ENCODE measurements at regions not wholly inside any gene's neighbourhood (a gene's known extent, or its start where the extent isn't known, plus 50 kb on each side); places are given as distances from the start of the nearest gene placed in this dataset.

DNA sequence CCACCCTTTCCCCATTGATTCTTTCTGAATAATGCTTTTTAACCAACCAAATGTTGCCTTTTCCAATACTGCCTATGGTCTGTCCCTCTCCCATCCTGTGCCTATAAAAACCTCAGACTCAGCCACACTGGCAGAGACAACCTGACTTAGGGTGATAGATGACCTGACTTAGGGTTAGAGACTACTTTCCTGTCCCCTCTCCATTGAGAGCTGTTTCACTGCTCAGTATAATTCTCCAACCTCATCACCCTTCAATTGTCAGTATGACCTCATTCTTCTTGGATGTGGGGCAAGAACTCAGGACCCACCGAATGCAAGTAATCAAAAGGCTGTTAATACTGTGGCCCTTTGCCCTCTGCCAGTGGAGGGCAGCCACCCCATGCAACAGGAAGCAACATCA lies 182.3 kb upstream of the STK17B start:
- H3K4me3 ChIP-seq = no peak overlapping the region
- H3K27me3 ChIP-seq (ENCODE audit: insufficient read depth) = peaks cover 10% of the 10 kb centered on the region
- H3K27ac Mint-ChIP-seq = no peak overlapping the region
- TF ChIP-seq, protein P1, sequence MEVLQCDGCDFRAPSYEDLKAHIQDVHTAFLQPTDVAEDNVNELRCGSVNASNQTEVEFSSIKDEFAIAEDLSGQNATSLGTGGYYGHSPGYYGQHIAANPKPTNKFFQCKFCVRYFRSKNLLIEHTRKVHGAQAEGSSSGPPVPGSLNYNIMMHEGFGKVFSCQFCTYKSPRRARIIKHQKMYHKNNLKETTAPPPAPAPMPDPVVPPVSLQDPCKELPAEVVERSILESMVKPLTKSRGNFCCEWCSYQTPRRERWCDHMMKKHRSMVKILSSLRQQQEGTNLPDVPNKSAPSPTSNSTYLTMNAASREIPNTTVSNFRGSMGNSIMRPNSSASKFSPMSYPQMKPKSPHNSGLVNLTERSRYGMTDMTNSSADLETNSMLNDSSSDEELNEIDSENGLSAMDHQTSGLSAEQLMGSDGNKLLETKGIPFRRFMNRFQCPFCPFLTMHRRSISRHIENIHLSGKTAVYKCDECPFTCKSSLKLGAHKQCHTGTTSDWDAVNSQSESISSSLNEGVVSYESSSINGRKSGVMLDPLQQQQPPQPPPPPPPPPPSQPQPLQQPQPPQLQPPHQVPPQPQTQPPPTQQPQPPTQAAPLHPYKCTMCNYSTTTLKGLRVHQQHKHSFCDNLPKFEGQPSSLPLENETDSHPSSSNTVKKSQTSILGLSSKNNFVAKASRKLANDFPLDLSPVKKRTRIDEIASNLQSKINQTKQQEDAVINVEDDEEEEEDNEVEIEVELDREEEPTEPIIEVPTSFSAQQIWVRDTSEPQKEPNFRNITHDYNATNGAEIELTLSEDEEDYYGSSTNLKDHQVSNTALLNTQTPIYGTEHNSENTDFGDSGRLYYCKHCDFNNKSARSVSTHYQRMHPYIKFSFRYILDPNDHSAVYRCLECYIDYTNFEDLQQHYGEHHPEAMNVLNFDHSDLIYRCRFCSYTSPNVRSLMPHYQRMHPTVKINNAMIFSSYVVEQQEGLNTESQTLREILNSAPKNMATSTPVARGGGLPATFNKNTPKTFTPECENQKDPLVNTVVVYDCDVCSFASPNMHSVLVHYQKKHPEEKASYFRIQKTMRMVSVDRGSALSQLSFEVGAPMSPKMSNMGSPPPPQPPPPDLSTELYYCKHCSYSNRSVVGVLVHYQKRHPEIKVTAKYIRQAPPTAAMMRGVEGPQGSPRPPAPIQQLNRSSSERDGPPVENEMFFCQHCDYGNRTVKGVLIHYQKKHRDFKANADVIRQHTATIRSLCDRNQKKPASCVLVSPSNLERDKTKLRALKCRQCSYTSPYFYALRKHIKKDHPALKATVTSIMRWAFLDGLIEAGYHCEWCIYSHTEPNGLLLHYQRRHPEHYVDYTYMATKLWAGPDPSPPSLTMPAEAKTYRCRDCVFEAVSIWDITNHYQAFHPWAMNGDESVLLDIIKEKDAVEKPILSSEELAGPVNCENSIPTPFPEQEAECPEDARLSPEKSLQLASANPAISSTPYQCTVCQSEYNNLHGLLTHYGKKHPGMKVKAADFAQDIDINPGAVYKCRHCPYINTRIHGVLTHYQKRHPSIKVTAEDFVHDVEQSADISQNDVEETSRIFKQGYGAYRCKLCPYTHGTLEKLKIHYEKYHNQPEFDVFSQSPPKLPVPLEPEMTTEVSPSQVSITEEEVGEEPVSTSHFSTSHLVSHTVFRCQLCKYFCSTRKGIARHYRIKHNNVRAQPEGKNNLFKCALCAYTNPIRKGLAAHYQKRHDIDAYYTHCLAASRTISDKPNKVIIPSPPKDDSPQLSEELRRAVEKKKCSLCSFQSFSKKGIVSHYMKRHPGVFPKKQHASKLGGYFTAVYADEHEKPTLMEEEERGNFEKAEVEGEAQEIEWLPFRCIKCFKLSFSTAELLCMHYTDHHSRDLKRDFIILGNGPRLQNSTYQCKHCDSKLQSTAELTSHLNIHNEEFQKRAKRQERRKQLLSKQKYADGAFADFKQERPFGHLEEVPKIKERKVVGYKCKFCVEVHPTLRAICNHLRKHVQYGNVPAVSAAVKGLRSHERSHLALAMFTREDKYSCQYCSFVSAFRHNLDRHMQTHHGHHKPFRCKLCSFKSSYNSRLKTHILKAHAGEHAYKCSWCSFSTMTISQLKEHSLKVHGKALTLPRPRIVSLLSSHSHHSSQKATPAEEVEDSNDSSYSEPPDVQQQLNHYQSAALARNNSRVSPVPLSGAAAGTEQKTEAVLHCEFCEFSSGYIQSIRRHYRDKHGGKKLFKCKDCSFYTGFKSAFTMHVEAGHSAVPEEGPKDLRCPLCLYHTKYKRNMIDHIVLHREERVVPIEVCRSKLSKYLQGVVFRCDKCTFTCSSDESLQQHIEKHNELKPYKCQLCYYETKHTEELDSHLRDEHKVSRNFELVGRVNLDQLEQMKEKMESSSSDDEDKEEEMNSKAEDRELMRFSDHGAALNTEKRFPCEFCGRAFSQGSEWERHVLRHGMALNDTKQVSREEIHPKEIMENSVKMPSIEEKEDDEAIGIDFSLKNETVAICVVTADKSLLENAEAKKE (CRISPR knock-in tag; IDR thresholded peaks at IDR 0.05) = no peak
- TF ChIP-seq, protein P2, sequence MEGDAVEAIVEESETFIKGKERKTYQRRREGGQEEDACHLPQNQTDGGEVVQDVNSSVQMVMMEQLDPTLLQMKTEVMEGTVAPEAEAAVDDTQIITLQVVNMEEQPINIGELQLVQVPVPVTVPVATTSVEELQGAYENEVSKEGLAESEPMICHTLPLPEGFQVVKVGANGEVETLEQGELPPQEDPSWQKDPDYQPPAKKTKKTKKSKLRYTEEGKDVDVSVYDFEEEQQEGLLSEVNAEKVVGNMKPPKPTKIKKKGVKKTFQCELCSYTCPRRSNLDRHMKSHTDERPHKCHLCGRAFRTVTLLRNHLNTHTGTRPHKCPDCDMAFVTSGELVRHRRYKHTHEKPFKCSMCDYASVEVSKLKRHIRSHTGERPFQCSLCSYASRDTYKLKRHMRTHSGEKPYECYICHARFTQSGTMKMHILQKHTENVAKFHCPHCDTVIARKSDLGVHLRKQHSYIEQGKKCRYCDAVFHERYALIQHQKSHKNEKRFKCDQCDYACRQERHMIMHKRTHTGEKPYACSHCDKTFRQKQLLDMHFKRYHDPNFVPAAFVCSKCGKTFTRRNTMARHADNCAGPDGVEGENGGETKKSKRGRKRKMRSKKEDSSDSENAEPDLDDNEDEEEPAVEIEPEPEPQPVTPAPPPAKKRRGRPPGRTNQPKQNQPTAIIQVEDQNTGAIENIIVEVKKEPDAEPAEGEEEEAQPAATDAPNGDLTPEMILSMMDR (conservative IDR thresholded peaks at IDR 0.05; ENCODE audit: low read depth in 2 of 2) = no peak
- TF ChIP-seq STAT1 (IDR thresholded peaks at IDR 0.05; ENCODE audit: unreplicated experiment) (no peak), POLR2AphosphoS5 (IDR thresholded peaks at IDR 0.05; ENCODE audit: low read depth) (no peak), EZH2 (IDR thresholded peaks at IDR 0.05; ENCODE audit: low read depth, unreplicated experiment) (no peak), ZNF114 (CRISPR knock-in tag; IDR thresholded peaks at IDR 0.05) (no peak), NANOG (IDR thresholded peaks at IDR 0.05; ENCODE audit: borderline replicate concordance) (no peak), EZH2phosphoT487 (IDR thresholded peaks at IDR 0.05; ENCODE audit: unreplicated experiment) (no peak), ZNF331 (CRISPR knock-in tag; IDR thresholded peaks at IDR 0.05; ENCODE audit: low read depth) (no peak), CREB1 (CRISPR knock-in tag; IDR thresholded peaks at IDR 0.05; ENCODE audit: low read depth) (no peak), JUNB (IDR thresholded peaks at IDR 0.05; ENCODE audit: unreplicated experiment) (no peak)
- TF ChIP-seq, protein P3, sequence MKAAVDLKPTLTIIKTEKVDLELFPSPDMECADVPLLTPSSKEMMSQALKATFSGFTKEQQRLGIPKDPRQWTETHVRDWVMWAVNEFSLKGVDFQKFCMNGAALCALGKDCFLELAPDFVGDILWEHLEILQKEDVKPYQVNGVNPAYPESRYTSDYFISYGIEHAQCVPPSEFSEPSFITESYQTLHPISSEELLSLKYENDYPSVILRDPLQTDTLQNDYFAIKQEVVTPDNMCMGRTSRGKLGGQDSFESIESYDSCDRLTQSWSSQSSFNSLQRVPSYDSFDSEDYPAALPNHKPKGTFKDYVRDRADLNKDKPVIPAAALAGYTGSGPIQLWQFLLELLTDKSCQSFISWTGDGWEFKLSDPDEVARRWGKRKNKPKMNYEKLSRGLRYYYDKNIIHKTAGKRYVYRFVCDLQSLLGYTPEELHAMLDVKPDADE (IDR thresholded peaks at IDR 0.05) = no peak
- TF ChIP-seq, protein P4, sequence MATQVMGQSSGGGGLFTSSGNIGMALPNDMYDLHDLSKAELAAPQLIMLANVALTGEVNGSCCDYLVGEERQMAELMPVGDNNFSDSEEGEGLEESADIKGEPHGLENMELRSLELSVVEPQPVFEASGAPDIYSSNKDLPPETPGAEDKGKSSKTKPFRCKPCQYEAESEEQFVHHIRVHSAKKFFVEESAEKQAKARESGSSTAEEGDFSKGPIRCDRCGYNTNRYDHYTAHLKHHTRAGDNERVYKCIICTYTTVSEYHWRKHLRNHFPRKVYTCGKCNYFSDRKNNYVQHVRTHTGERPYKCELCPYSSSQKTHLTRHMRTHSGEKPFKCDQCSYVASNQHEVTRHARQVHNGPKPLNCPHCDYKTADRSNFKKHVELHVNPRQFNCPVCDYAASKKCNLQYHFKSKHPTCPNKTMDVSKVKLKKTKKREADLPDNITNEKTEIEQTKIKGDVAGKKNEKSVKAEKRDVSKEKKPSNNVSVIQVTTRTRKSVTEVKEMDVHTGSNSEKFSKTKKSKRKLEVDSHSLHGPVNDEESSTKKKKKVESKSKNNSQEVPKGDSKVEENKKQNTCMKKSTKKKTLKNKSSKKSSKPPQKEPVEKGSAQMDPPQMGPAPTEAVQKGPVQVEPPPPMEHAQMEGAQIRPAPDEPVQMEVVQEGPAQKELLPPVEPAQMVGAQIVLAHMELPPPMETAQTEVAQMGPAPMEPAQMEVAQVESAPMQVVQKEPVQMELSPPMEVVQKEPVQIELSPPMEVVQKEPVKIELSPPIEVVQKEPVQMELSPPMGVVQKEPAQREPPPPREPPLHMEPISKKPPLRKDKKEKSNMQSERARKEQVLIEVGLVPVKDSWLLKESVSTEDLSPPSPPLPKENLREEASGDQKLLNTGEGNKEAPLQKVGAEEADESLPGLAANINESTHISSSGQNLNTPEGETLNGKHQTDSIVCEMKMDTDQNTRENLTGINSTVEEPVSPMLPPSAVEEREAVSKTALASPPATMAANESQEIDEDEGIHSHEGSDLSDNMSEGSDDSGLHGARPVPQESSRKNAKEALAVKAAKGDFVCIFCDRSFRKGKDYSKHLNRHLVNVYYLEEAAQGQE (IDR thresholded peaks at IDR 0.05; ENCODE audit: unreplicated experiment) = no peak
- H3K27ac ChIP-seq (ENCODE audit: low read depth) = no peak overlapping the region
- no peak overlapping the region for H3K4me2 ChIP-seq
- H3K4me1 ChIP-seq (ENCODE audit: insufficient read depth) = no peaks in the 10 kb centered on the region
- no peak for ATAC-seq
- peaks cover 7% of the 10 kb centered on the region for H3K4me1 Mint-ChIP-seq
- H3K9me2 ChIP-seq (ENCODE audit: insufficient read depth) = no peaks in the 10 kb centered on the region; the same call in 1 of the 2 replicates
- DNase-seq (ENCODE audit: low spot score) = no peak
- peaks cover 1% of the 10 kb centered on the region for H3K27me3 Mint-ChIP-seq (ENCODE audit: insufficient read depth, low read depth, poor library complexity)
- H3K79me2 ChIP-seq (replicated peaks; ENCODE audit: insufficient read depth) = no peaks in the 10 kb centered on the region
- no peaks in the 10 kb centered on the region for H4K20me1 ChIP-seq (replicated peaks; ENCODE audit: insufficient read depth)
- H3K36me3 Mint-ChIP-seq (ENCODE audit: low read depth) = peaks cover 9% of the 10 kb centered on the region; the same call in 2 of the 3 replicates
- no peaks in the 10 kb centered on the region; the same call in 1 of the 2 replicates for H3K36me3 ChIP-seq (ENCODE audit: insufficient read depth)
- H2AFZ ChIP-seq = no peak overlapping the region
- no peaks in the 10 kb centered on the region for H3F3A ChIP-seq (replicated peaks; ENCODE audit: low read depth)
- no peak overlapping the region for H3K4me3 Mint-ChIP-seq
- peaks cover 19% of the 10 kb centered on the region for H3K9me3 Mint-ChIP-seq

All from GM23338 (cell line).